Pancreas (tissue), 10 donors: ENCODE measurements at regions not wholly inside any gene's neighbourhood (a gene's known extent, or its start where the extent isn't known, plus 50 kb on each side); places are given as distances from the start of the nearest gene placed in this dataset.

Experiments
- ATAC-seq, 4 donors: fragments of 200-7000 bp; cut with Tn5 transposase; one replicate each; pipeline versions ENCODE4 v1.8.0 to v1.9.1; 2020; ENCODE audit warnings: mild to moderate bottlenecking in 4 of 4, moderate library complexity in 4 of 4
- DNase-seq, 6 donors: peaks; one replicate each; pipeline ENCODE4 v3.0.0-alpha.2; 2020
- FAIRE-seq: peaks from 2 replicates; lab custom pipeline; 2012; peaks lifted over from hg19 to GRCh38; lab: Jason Lieb, UNC
- H3K27ac ChIP-seq, 4 donors: fragments of 200-600 bp; sonication (generic); 1 replicate in 3 of 4; 2 replicates in 1 of 4; pipeline versions ENCODE4 v1.5.0 to v1.8.0; 2020
- H3K27me3 ChIP-seq, 4 donors: fragments of 200-600 bp; one replicate each; pipeline ENCODE4 v1.8.0; 2021
- H3K36me3 ChIP-seq, 3 donors: fragments of 200-600 bp; sonication (generic) in 1 of 3; one replicate each; pipeline versions ENCODE4 v1.5.0 to v1.8.0; 2020 to 2021
- H3K4me1 ChIP-seq, 3 donors: fragments of 200-600 bp; one replicate each; pipeline ENCODE4 v1.8.0; 2021
- H3K4me3 ChIP-seq, 4 donors: fragments of 200-600 bp; sonication (generic) in 2 of 4; one replicate each; pipeline versions ENCODE4 v1.5.0 to v1.8.0; 2020 to 2021
- H3K9me3 ChIP-seq, 4 donors: fragments of 200-600 bp; one replicate each; pipeline ENCODE4 v1.8.0; 2021
- CTCF ChIP-seq, 4 donors: fragments of 200-600 bp; sonication (generic) in 3 of 4; IDR thresholded peaks; one replicate each; pipeline versions ENCODE4 v1.5.0 to v1.8.0; 2021; ENCODE audit warnings: antibody characterized with exemption in 4 of 4
- WGBS, 2 donors: extraction: QIAGEN DNeasy Blood & Tissue Kit; methylation state at CpG; one replicate each; pipeline ENCODE4 v1.1.7; 2013; 5-methylcytosine and 5-hydroxymethylcytosine counted together
- intact Hi-C, 3 donors: fragments of 100-400 bp; cut with DNase I; formaldehyde crosslinking; loops; one replicate each; pipeline versions ENCODE4 v1.11.1 to v1.14.2; 2022
- donor health status: healthy with polysubstance abuse.
- donor health status: DM: no; HTN: no; CAD: no; lungs with moderate emphysema.
- donor health status: DM: no; HTN: no; CAD: no.
- donor health status: control.
- donor health status: control.
- donor health status: Bipolar disorder and iron deficiency.
- donor health status: DM: yes; HTN: yes; CAD: no.
- donor health status: DM: no; HTN: no; CAD: no.
- donor health status: DM: no; HTN: no; CAD: no.
- donor health status: DM: yes; HTN: yes; CAD: no.

GRCh38 chr11:104734998-104735397, 163.3 kb downstream of the CASP12 start:
- FAIRE-seq (no peak), DNase-seq (no peak), ATAC-seq (peak in 1 of 4 donors; percentile 29)
- intact Hi-C loops: no loop called here
- Histone ChIP-seq H3K27me3 (no peaks in the 10 kb centered on the region), H3K9me3 (no peaks in the 10 kb centered on the region), H3K27ac (no peak overlapping the region), H3K36me3 (no peaks in the 10 kb centered on the region), H3K4me1 (no peaks in the 10 kb centered on the region), H3K4me3 (no peak overlapping the region)
- no peak for TF ChIP-seq CTCF (IDR thresholded peaks at IDR 0.05)

- WGBS, 2 donors: 91 to 92% methylated on average over 1 of the region's 1 CpG
- TF ChIP-seq CTCF (IDR thresholded peaks at IDR 0.05): no peak
- intact Hi-C loops: no loop called here
- FAIRE-seq (no peak), ATAC-seq (no peak), DNase-seq (no peak)
- Histone ChIP-seq H3K4me1 (no peaks in the 10 kb centered on the region), H3K4me3 (no peak overlapping the region), H3K27ac (no peak overlapping the region), H3K36me3 (no peaks in the 10 kb centered on the region), H3K9me3 (no peaks in the 10 kb centered on the region), H3K27me3 (no peaks in the 10 kb centered on the region)
These were observed 166.4 kb downstream of the CASP12 start for GRCh38 chr11:104731890-104732289.

- no peak for TF ChIP-seq CTCF (IDR thresholded peaks at IDR 0.05)
- no peaks in the 10 kb centered on the region for H3K9me3 ChIP-seq
- intact Hi-C loops: no loop called here
- H3K4me3 ChIP-seq: no peak overlapping the region
- H3K27me3 ChIP-seq: no peaks in the 10 kb centered on the region
- H3K27ac ChIP-seq: no peak overlapping the region
- FAIRE-seq: no peak
- 87 to 94% methylated on average over 6 of the region's 6 CpGs for WGBS, 2 donors
- DNase-seq: no peak
- no peaks in the 10 kb centered on the region for H3K4me1 ChIP-seq
- ATAC-seq: no peak
- no peaks in the 10 kb centered on the region for H3K36me3 ChIP-seq
These were observed 169.3 kb downstream of the CASP12 start for GRCh38 chr11:104728927-104729326.

DNA sequence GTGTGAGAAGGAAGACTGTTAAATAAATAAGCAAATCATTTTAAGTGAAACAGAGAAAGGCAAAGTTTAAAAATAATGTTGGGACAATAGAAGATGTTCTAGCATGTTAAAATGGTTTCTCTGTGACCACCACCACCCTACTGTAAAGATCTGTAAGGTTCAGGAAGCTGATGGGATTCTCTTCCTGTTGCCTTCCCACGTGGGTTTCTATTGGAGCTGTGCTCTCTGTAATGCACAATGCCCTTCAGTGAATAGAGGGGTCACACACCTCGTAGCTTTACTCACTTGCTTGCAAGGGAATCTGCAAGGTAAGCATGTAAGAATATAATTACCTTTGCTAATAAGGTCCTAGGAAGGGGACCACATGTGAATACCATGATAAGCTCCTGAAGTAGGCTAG, 170.5 kb downstream of the CASP12 start:
- FAIRE-seq (no peak), ATAC-seq (no peak), DNase-seq (no peak)
- H3K4me3 ChIP-seq: no peak overlapping the region
- intact Hi-C loops: no loop called here
- H3K27me3 ChIP-seq: no peaks in the 10 kb centered on the region
- no peaks in the 10 kb centered on the region for H3K9me3 ChIP-seq
- no peaks in the 10 kb centered on the region for H3K4me1 ChIP-seq
- no peaks in the 10 kb centered on the region for H3K36me3 ChIP-seq
- no peak for TF ChIP-seq CTCF (IDR thresholded peaks at IDR 0.05)
- 34 to 46% methylated on average over 2 of the region's 2 CpGs for WGBS, 2 donors
- H3K27ac ChIP-seq: no peak overlapping the region

DNA sequence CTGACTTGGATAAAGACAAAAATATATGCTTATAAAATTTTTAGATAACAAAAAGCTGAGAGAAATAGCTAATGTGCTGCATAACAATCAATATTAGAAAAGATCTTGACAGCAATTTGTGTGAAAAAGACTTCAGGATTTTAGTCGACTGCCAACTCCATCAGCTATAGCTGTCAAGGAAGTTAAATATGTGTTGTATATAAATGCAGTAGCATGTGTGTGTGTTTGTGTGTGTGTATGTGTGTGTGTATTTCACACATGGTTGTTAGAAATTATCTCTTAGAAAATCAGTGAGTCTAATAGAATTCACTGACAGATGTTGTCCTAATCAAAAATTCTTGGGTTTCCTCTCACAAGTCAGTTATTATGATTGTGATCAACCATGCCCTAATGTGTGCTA, 171.2 kb downstream of the CASP12 start:
- DNase-seq: no peak
- intact Hi-C loops: no loop called here
- no peak for TF ChIP-seq CTCF (IDR thresholded peaks at IDR 0.05)
- Histone ChIP-seq H3K36me3 (no peaks in the 10 kb centered on the region), H3K9me3 (no peaks in the 10 kb centered on the region), H3K4me3 (no peak overlapping the region), H3K27ac (no peak overlapping the region), H3K27me3 (no peaks in the 10 kb centered on the region), H3K4me1 (no peaks in the 10 kb centered on the region)
- 33 to 42% methylated on average over 1 of the region's 1 CpG for WGBS, 2 donors
- FAIRE-seq: no peak
- no peak for ATAC-seq
